Heart left ventricle (tissue), 13 donors: ENCODE measurements at regions not wholly inside any gene's neighbourhood (a gene's known extent, or its start where the extent isn't known, plus 50 kb on each side); places are given as distances from the start of the nearest gene placed in this dataset.

ENCODE experiments used
- CTCF ChIP-seq, 12 donors: fragments of 200-600 bp; sonication (generic) in 4 of 12; IDR thresholded peaks; one replicate each; pipeline versions ENCODE4 v1.5.0 to v1.8.0; 2018 to 2022; ENCODE audit warnings: antibody characterized with exemption in 12 of 12, mild to moderate bottlenecking in 5 of 12
- POLR2A ChIP-seq, 2 donors: fragments of 450-650 bp; IDR thresholded peaks; one replicate each; pipeline ENCODE4 v1.6.1; 2017; ENCODE audit warnings: antibody characterized with exemption in 2 of 2, mild to moderate bottlenecking in 2 of 2, moderate library complexity in 2 of 2
- donor health status: ischemic (EF 13 %, LVEDD 7.1; RV severe dilation, severe dysfunction).
- donor health status: DM: no; HTN: yes; CAD: no.
- donor health status: DM: no; HTN: no; CAD: no.
- donor health status: ischemic (EF 25% LVEDD 6.9; RV normal size, moderate dysfunction).
- donor health status: ischemic (EF 25% LVEDD 5.7; RV mildly dilated, moderate dysfunction).
- donor health status: ischemic (EF 35%, LVEDD 5.7; RV mildly dilated, moderate dysfunction).
- donor health status: nonischemic (EF 11% LVEDD 7.7; RV severe dilation, severe dysfunction).
- donor health status: DM: yes; HTN: yes; CAD: no.
- donor health status: PGD.
- donor health status: ischemic (EF 29% LVEDD 5.4; RV normal size, mild dysfunction).
- donor health status: nonischemic (EF 23%, LVEDD 6.1; RV moderate dilation, normal function).

GRCh38 chr4:33386764-33387163 lies 2666.6 kb downstream of the PCDH7 start:
- TF ChIP-seq CTCF (IDR thresholded peaks at IDR 0.05), result no peak
- no peak for TF ChIP-seq POLR2A (IDR thresholded peaks at IDR 0.05)
